WTC11 (cell line): ENCODE measurements at regions not wholly inside any gene's neighbourhood (a gene's known extent, or its start where the extent isn't known, plus 50 kb on each side); places are given as distances from the start of the nearest gene placed in this dataset.

Experiments used
- ATAC-seq: fragments of 200-7000 bp; cut with Tn5 transposase; 2 replicates; pipeline ENCODE4 v1.10.0; 2021; ENCODE audit warnings: mild to moderate bottlenecking, moderate library complexity
- CTCF ChIA-PET: fragments of 300-600 bp; sonication (Branson Sonifier 250); formaldehyde crosslinking; loops from one replicate; lab custom pipeline; 2021; ENCODE audit warnings: antibody characterized with exemption; lab: Charles Lee
- POLR2A ChIA-PET: fragments of 350-600 bp; sonication (Branson Sonifier 250); formaldehyde crosslinking; loops from one replicate; lab custom pipeline; 2021; ENCODE audit warnings: antibody characterized with exemption; lab: Charles Lee
- DNase-seq: peaks from one replicate; pipeline ENCODE4 v3.0.0; 2021; ENCODE audit warnings: low spot score
- H3K27ac Mint-ChIP-seq: 2 replicates; pipeline ENCODE4 v1.8.0; 2021; ENCODE audit warnings: mixed read lengths
- H3K27me3 Mint-ChIP-seq: 2 replicates; pipeline ENCODE4 v1.8.0; 2021; ENCODE audit warnings: low read depth, mild to moderate bottlenecking, moderate library complexity, mixed read lengths
- H3K36me3 Mint-ChIP-seq: 2 replicates; pipeline ENCODE4 v1.8.0; 2021; ENCODE audit warnings: mixed read lengths
- H3K4me1 Mint-ChIP-seq: 2 replicates; pipeline ENCODE4 v1.8.0; 2022; ENCODE audit warnings: mixed read lengths
- H3K4me3 Mint-ChIP-seq: 2 replicates; pipeline ENCODE4 v1.8.0; 2021; ENCODE audit warnings: mild to moderate bottlenecking, moderate library complexity, mixed read lengths
- H3K9me3 Mint-ChIP-seq: 2 replicates; pipeline ENCODE4 v1.8.0; 2021; ENCODE audit warnings: mixed read lengths
- AFF4 ChIP-seq: sonication (generic); formaldehyde crosslinking; IDR thresholded peaks from 2 replicates; pipeline ENCODE4 v1.8.1; 2023; ENCODE audit warnings: mild to moderate bottlenecking, missing genetic modification reagents, borderline replicate concordance
- ARID4B ChIP-seq: sonication (generic); formaldehyde crosslinking; IDR thresholded peaks from 2 replicates; pipeline ENCODE4 v1.8.0; 2023; ENCODE audit warnings: missing genetic modification reagents, mild to moderate bottlenecking, borderline replicate concordance
- ATF3 ChIP-seq: sonication (generic); formaldehyde crosslinking; conservative IDR thresholded peaks from 2 replicates; pipeline ENCODE4 v1.8.1; 2022; ENCODE audit warnings: mild to moderate bottlenecking, missing genetic modification reagents
- E2F1 ChIP-seq: sonication (generic); formaldehyde crosslinking; IDR thresholded peaks from 2 replicates; pipeline ENCODE4 v1.8.0; 2022; ENCODE audit warnings: mild to moderate bottlenecking, missing genetic modification reagents
- EMX1 ChIP-seq: fragments of 250-450 bp; sonication (Bioruptor Pico); IDR thresholded peaks from 2 replicates; pipeline ENCODE4 v1.8.0; 2021; ENCODE audit warnings: mild to moderate bottlenecking
- FOXK1 ChIP-seq: sonication (generic); formaldehyde crosslinking; IDR thresholded peaks from 2 replicates; pipeline ENCODE4 v1.8.0; 2022; ENCODE audit warnings: mild to moderate bottlenecking, moderate library complexity, missing genetic modification reagents
- IRF2 ChIP-seq: sonication (generic); formaldehyde crosslinking; IDR thresholded peaks from 2 replicates; pipeline ENCODE4 v1.8.0; 2022; ENCODE audit warnings: low read depth, missing genetic modification reagents, borderline replicate concordance
- KAT7 ChIP-seq: sonication (generic); formaldehyde crosslinking; IDR thresholded peaks from 2 replicates; pipeline ENCODE4 v1.8.1; 2023; ENCODE audit warnings: missing genetic modification reagents, mild to moderate bottlenecking, borderline replicate concordance
- NFE2L1 ChIP-seq: sonication (generic); formaldehyde crosslinking; IDR thresholded peaks from 2 replicates; pipeline ENCODE4 v1.8.1; 2023; ENCODE audit warnings: missing genetic modification reagents
- PRRX2 ChIP-seq: fragments of 250-450 bp; sonication (Bioruptor Pico); IDR thresholded peaks from 2 replicates; pipeline ENCODE4 v1.8.0; 2021; ENCODE audit warnings: mild to moderate bottlenecking
- RELA ChIP-seq: sonication (generic); formaldehyde crosslinking; IDR thresholded peaks from 2 replicates; pipeline ENCODE4 v1.8.1; 2022; ENCODE audit warnings: missing genetic modification reagents, mild to moderate bottlenecking, borderline replicate concordance
- RORB ChIP-seq: fragments of 250-450 bp; sonication (Bioruptor Pico); IDR thresholded peaks from 2 replicates; pipeline ENCODE4 v1.9.0; 2021; ENCODE audit warnings: mild to moderate bottlenecking
- STAT6 ChIP-seq: sonication (generic); formaldehyde crosslinking; conservative IDR thresholded peaks from 2 replicates; pipeline ENCODE4 v1.8.1; 2023; ENCODE audit warnings: mild to moderate bottlenecking, low read depth, missing genetic modification reagents, moderate library complexity
- TCF7 ChIP-seq: sonication (generic); formaldehyde crosslinking; IDR thresholded peaks from 2 replicates; pipeline ENCODE4 v1.8.0; 2022; ENCODE audit warnings: mild to moderate bottlenecking, low read depth, missing genetic modification reagents, moderate library complexity
- TEAD1 ChIP-seq: sonication (generic); formaldehyde crosslinking; IDR thresholded peaks from 2 replicates; pipeline ENCODE4 v1.8.0; 2022; ENCODE audit warnings: mild to moderate bottlenecking, missing genetic modification reagents
- ZMAT4 ChIP-seq: fragments of 250-450 bp; sonication (Bioruptor Pico); IDR thresholded peaks from 2 replicates; pipeline ENCODE4 v1.9.0; 2021; ENCODE audit warnings: mild to moderate bottlenecking
- ZNF232 ChIP-seq: sonication (generic); formaldehyde crosslinking; IDR thresholded peaks from 2 replicates; pipeline ENCODE4 v1.8.0; 2022; ENCODE audit warnings: mild to moderate bottlenecking, missing genetic modification reagents
- ZNF396 ChIP-seq: fragments of 250-450 bp; sonication (Bioruptor Pico); IDR thresholded peaks from 2 replicates; pipeline ENCODE4 v1.8.0; 2021; ENCODE audit warnings: mild to moderate bottlenecking, moderate library complexity, borderline replicate concordance
- ZNF425 ChIP-seq: fragments of 250-450 bp; sonication (Bioruptor Pico); conservative IDR thresholded peaks from 2 replicates; pipeline ENCODE4 v1.9.0; 2021; ENCODE audit warnings: mild to moderate bottlenecking
- ZNF671 ChIP-seq: fragments of 250-450 bp; sonication (Bioruptor Pico); IDR thresholded peaks from 2 replicates; pipeline ENCODE4 v1.8.0; 2021; ENCODE audit warnings: mild to moderate bottlenecking

- CTCF ChIA-PET = no interaction called here
- POLR2A ChIA-PET = no interaction called here
- TF ChIP-seq ARID4B (CRISPR knock-in tag) (no peak), ZNF425 (CRISPR knock-in tag) (no peak), ZMAT4 (no peak), NFE2L1 (CRISPR knock-in tag) (no peak), EMX1 (CRISPR knock-in tag) (no peak), FOXK1 (CRISPR knock-in tag) (no peak), STAT6 (CRISPR knock-in tag) (no peak), IRF2 (CRISPR knock-in tag) (no peak), ZNF396 (no peak), ZNF671 (CRISPR knock-in tag) (no peak), TCF7 (CRISPR knock-in tag) (no peak)
- no peaks in the 10 kb centered on the region for H3K27me3 Mint-ChIP-seq
- peaks cover 17% of the 10 kb centered on the region for H3K9me3 Mint-ChIP-seq
- DNase-seq (no peak), ATAC-seq (no peak)
- no peak overlapping the region for H3K4me3 Mint-ChIP-seq
- H3K27ac Mint-ChIP-seq = no peak overlapping the region
- H3K4me1 Mint-ChIP-seq = peaks cover 41% of the 10 kb centered on the region
- peaks cover 6% of the 10 kb centered on the region for H3K36me3 Mint-ChIP-seq
These were observed 151.0 kb upstream of the NDUFV2 start for GRCh38 chr18:8951491-8951890.

- H3K36me3 Mint-ChIP-seq = peaks cover 7% of the 10 kb centered on the region
- ATAC-seq (no peak), DNase-seq (no peak)
- CTCF ChIA-PET = no interaction called here
- POLR2A ChIA-PET = no interaction called here
- H3K9me3 Mint-ChIP-seq = peaks cover 17% of the 10 kb centered on the region
- no peaks in the 10 kb centered on the region for H3K27me3 Mint-ChIP-seq
- no peak overlapping the region for H3K27ac Mint-ChIP-seq
- H3K4me3 Mint-ChIP-seq = no peak overlapping the region
- H3K4me1 Mint-ChIP-seq = peaks cover 48% of the 10 kb centered on the region
- TF ChIP-seq FOXK1 (CRISPR knock-in tag) = no peak
- TF ChIP-seq RORB (CRISPR knock-in tag) = no peak
- no peak for TF ChIP-seq AFF4
- TF ChIP-seq PRRX2 (CRISPR knock-in tag) = no peak
- TF ChIP-seq ZNF232 = no peak
- TF ChIP-seq E2F1 (CRISPR knock-in tag) = no peak
- no peak for TF ChIP-seq KAT7 (CRISPR knock-in tag)
- TF ChIP-seq ZNF396 = no peak
- TF ChIP-seq TEAD1 (CRISPR knock-in tag) = no peak
- TF ChIP-seq RELA = no peak
- TF ChIP-seq ATF3 (CRISPR knock-in tag) = no peak
These were observed 150.3 kb upstream of the NDUFV2 start for GRCh38 chr18:8952174-8952573.
